ENCODE measurements at regions not wholly inside any gene's neighbourhood (a gene's known extent, or its start where the extent isn't known, plus 50 kb on each side); places are given as distances from the start of the nearest gene placed in this dataset.
A peak's percentile ranks its signal among the peaks of the same experiment; 100 is the strongest.

- no peaks in the 10 kb centered on the region for H3K36me3 Mint-ChIP-seq (ENCODE audit: insufficient read depth, unreplicated experiment)
- no TSS peak for BruUV-seq (replicated peaks)
- no peak overlapping the region for H3K27ac Mint-ChIP-seq (ENCODE audit: unreplicated experiment)
- H3K4me3 Mint-ChIP-seq (ENCODE audit: low read depth, unreplicated experiment), result no peak overlapping the region
- intact Hi-C loops (cut with micrococcal nuclease; ENCODE audit: unreplicated experiment), result no loop called here
- no peaks in the 10 kb centered on the region for H3K27me3 Mint-ChIP-seq (ENCODE audit: unreplicated experiment)
- H3K9me3 Mint-ChIP-seq (ENCODE audit: low read depth, unreplicated experiment), result no peaks in the 10 kb centered on the region
- no peak for DNase-seq
- no peaks in the 10 kb centered on the region for H3K4me1 Mint-ChIP-seq (ENCODE audit: low read depth, unreplicated experiment)
- TF ChIP-seq, protein P1, sequence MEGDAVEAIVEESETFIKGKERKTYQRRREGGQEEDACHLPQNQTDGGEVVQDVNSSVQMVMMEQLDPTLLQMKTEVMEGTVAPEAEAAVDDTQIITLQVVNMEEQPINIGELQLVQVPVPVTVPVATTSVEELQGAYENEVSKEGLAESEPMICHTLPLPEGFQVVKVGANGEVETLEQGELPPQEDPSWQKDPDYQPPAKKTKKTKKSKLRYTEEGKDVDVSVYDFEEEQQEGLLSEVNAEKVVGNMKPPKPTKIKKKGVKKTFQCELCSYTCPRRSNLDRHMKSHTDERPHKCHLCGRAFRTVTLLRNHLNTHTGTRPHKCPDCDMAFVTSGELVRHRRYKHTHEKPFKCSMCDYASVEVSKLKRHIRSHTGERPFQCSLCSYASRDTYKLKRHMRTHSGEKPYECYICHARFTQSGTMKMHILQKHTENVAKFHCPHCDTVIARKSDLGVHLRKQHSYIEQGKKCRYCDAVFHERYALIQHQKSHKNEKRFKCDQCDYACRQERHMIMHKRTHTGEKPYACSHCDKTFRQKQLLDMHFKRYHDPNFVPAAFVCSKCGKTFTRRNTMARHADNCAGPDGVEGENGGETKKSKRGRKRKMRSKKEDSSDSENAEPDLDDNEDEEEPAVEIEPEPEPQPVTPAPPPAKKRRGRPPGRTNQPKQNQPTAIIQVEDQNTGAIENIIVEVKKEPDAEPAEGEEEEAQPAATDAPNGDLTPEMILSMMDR (IDR thresholded peaks at IDR 0.05; ENCODE audit: unreplicated experiment), result no peak
- CTCF ChIA-PET, result no interaction called here
These were observed 631.0 kb upstream of the PKN2 start for GRCh38 chr1:88053065-88053464.

GRCh38 chr1:88056881-88057280 lies 627.2 kb upstream of the PKN2 start:
- BruUV-seq (replicated peaks), result no TSS peak
- Mint-ChIP-seq H3K27me3 (ENCODE audit: unreplicated experiment) (no peaks in the 10 kb centered on the region), H3K4me3 (ENCODE audit: low read depth, unreplicated experiment) (no peak overlapping the region), H3K27ac (ENCODE audit: unreplicated experiment) (no peak overlapping the region), H3K36me3 (ENCODE audit: insufficient read depth, unreplicated experiment) (no peaks in the 10 kb centered on the region), H3K4me1 (ENCODE audit: low read depth, unreplicated experiment) (peaks cover 22% of the 10 kb centered on the region), H3K9me3 (ENCODE audit: low read depth, unreplicated experiment) (no peaks in the 10 kb centered on the region)
- CTCF ChIA-PET, result interaction anchor here (0.8 kb wide), 1 partner anchor 73 kb away, joined by 5 read pairs; no protein-coding TSS in a partner anchor
- intact Hi-C loops (cut with micrococcal nuclease; ENCODE audit: unreplicated experiment), result no loop called here
- no peak for DNase-seq
- TF ChIP-seq, protein P1 (IDR thresholded peaks at IDR 0.05; ENCODE audit: unreplicated experiment), result no peak

GRCh38 chr1:88058205-88058604 lies 625.9 kb upstream of the PKN2 start:
- TF ChIP-seq, protein P1 (IDR thresholded peaks at IDR 0.05; ENCODE audit: unreplicated experiment), result no peak
- H3K27me3 Mint-ChIP-seq (ENCODE audit: unreplicated experiment), result no peaks in the 10 kb centered on the region
- no peak overlapping the region for H3K27ac Mint-ChIP-seq (ENCODE audit: unreplicated experiment)
- no peaks in the 10 kb centered on the region for H3K36me3 Mint-ChIP-seq (ENCODE audit: insufficient read depth, unreplicated experiment)
- BruUV-seq (replicated peaks), result no TSS peak
- H3K9me3 Mint-ChIP-seq (ENCODE audit: low read depth, unreplicated experiment), result no peaks in the 10 kb centered on the region
- CTCF ChIA-PET, result no interaction called here
- DNase-seq, result no peak
- no peak overlapping the region for H3K4me3 Mint-ChIP-seq (ENCODE audit: low read depth, unreplicated experiment)
- intact Hi-C loops (cut with micrococcal nuclease; ENCODE audit: unreplicated experiment), result no loop called here
- peaks cover 25% of the 10 kb centered on the region for H3K4me1 Mint-ChIP-seq (ENCODE audit: low read depth, unreplicated experiment)

DNA sequence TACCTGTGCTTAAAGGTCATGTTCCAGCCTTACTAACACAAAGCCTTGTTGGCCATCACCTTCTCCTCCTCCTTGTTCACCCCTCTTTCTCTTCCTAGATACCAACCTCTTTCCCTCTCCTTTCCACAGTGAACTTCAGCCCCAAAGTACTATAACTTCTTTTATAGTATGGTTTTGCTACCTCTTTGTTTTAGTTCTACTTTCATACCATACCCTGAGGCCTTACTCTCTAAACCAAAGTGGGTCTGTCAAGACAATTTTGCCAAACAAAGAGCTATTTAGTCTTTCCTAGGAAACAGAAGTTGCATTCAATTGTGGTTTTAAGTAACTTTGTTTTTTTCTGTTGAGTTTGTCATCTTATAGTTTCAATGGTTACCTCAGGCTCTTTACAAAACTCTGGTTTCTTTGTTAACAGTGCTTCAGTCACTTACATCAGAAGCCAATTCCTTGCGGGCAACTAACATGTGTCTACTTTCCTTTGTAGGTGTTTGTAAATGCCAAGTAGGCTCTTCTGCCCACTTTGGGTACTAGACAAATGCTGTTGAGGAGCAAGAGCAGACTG lies 623.9 kb upstream of the PKN2 start:
- H3K9me3 Mint-ChIP-seq (ENCODE audit: low read depth, unreplicated experiment), result no peaks in the 10 kb centered on the region
- TF ChIP-seq, protein P1 (IDR thresholded peaks at IDR 0.05; ENCODE audit: unreplicated experiment), result no peak
- no peak overlapping the region for H3K4me3 Mint-ChIP-seq (ENCODE audit: low read depth, unreplicated experiment)
- intact Hi-C loops (cut with micrococcal nuclease; ENCODE audit: unreplicated experiment), result loop anchor here (2.0 to 10.0 kb wide), 6 partner anchors 48 to 768 kb away; partner anchors contain the start of gene LMO4
- no peaks in the 10 kb centered on the region for H3K36me3 Mint-ChIP-seq (ENCODE audit: insufficient read depth, unreplicated experiment)
- peaks cover 35% of the 10 kb centered on the region for H3K4me1 Mint-ChIP-seq (ENCODE audit: low read depth, unreplicated experiment)
- CTCF ChIA-PET, result interaction anchor here (1.2 kb wide), 1 partner anchor 168 kb away, joined by 3 read pairs; no protein-coding TSS in a partner anchor
- DNase-seq, result no peak
- no TSS peak for BruUV-seq (replicated peaks)
- H3K27me3 Mint-ChIP-seq (ENCODE audit: unreplicated experiment), result no peaks in the 10 kb centered on the region
- H3K27ac Mint-ChIP-seq (ENCODE audit: unreplicated experiment), result peak overlapping the region; percentile 6
